ENCODE measurements at regions not wholly inside any gene's neighbourhood (a gene's known extent, or its start where the extent isn't known, plus 50 kb on each side); places are given as distances from the start of the nearest gene placed in this dataset.

DNA sequence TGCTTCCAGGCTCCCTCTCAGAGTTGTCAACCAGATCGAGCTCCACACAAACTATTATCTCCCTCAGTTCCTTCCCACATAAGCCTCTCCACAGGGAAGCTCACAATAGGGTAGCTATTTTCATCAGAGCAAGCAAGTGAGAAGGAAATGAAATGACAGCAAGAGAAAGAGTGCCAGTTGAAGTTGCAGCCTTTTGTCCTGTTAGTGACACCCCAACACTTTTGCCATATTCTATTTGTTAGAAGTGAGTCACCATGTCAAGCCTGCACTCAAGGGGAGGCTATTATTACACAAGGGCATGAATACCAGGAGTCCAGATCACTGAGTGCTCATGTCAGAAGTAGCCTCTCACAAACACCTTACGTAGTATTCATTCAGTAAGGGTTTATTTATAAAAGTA lies 266.3 kb upstream of the NOCT start:
- Mint-ChIP-seq H3K36me3 (ENCODE audit: insufficient read depth) (no peaks in the 10 kb centered on the region), H3K9me3 (ENCODE audit: low read depth) (peaks cover 26% of the 10 kb centered on the region), H3K4me3 (ENCODE audit: low read depth) (no peak overlapping the region), H3K27ac (no peak overlapping the region), H3K4me1 (ENCODE audit: low read depth) (no peaks in the 10 kb centered on the region), H3K27me3 (no peaks in the 10 kb centered on the region)
- TF ChIP-seq, protein P1, sequence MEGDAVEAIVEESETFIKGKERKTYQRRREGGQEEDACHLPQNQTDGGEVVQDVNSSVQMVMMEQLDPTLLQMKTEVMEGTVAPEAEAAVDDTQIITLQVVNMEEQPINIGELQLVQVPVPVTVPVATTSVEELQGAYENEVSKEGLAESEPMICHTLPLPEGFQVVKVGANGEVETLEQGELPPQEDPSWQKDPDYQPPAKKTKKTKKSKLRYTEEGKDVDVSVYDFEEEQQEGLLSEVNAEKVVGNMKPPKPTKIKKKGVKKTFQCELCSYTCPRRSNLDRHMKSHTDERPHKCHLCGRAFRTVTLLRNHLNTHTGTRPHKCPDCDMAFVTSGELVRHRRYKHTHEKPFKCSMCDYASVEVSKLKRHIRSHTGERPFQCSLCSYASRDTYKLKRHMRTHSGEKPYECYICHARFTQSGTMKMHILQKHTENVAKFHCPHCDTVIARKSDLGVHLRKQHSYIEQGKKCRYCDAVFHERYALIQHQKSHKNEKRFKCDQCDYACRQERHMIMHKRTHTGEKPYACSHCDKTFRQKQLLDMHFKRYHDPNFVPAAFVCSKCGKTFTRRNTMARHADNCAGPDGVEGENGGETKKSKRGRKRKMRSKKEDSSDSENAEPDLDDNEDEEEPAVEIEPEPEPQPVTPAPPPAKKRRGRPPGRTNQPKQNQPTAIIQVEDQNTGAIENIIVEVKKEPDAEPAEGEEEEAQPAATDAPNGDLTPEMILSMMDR (IDR thresholded peaks at IDR 0.05; ENCODE audit: unreplicated experiment): no peak
- DNase-seq (ENCODE audit: low spot score, unreplicated experiment): no peak

DNA sequence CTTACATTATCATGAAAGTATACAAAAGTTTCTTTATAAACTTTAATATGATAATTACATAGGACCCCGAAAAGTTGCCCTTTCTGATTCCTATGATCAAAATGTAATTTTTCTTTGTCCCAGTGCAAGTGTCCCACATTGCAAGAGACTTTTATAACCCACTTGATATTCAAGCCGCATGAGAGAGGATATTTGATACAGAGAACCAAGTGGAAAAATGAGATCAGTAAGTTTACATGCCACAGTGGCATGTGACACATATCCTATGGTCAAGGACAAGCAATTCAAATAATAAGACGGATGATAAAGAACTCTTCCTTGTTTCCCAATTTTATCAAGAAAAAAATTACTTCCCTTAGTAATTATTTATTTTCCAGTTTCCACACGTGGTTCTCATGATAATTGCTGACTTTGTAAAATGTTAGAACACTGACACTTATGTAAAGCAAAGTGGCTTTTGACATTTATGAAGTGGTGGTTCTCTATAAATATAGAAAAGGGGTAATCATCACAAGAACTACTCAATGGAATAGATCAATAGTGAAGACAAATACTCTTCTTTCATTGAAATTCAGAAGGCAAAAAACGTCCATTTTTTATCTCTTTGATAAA lies 273.7 kb upstream of the NOCT start:
- H3K36me3 Mint-ChIP-seq (ENCODE audit: insufficient read depth): no peaks in the 10 kb centered on the region
- TF ChIP-seq, protein P1 (IDR thresholded peaks at IDR 0.05; ENCODE audit: unreplicated experiment): no peak
- no peaks in the 10 kb centered on the region for H3K27me3 Mint-ChIP-seq
- no peak for DNase-seq (ENCODE audit: low spot score, unreplicated experiment)
- no peak overlapping the region for H3K4me3 Mint-ChIP-seq (ENCODE audit: low read depth)
- H3K9me3 Mint-ChIP-seq (ENCODE audit: low read depth): peaks cover 3% of the 10 kb centered on the region
- H3K4me1 Mint-ChIP-seq (ENCODE audit: low read depth): peaks cover 1% of the 10 kb centered on the region
- no peak overlapping the region for H3K27ac Mint-ChIP-seq

DNA sequence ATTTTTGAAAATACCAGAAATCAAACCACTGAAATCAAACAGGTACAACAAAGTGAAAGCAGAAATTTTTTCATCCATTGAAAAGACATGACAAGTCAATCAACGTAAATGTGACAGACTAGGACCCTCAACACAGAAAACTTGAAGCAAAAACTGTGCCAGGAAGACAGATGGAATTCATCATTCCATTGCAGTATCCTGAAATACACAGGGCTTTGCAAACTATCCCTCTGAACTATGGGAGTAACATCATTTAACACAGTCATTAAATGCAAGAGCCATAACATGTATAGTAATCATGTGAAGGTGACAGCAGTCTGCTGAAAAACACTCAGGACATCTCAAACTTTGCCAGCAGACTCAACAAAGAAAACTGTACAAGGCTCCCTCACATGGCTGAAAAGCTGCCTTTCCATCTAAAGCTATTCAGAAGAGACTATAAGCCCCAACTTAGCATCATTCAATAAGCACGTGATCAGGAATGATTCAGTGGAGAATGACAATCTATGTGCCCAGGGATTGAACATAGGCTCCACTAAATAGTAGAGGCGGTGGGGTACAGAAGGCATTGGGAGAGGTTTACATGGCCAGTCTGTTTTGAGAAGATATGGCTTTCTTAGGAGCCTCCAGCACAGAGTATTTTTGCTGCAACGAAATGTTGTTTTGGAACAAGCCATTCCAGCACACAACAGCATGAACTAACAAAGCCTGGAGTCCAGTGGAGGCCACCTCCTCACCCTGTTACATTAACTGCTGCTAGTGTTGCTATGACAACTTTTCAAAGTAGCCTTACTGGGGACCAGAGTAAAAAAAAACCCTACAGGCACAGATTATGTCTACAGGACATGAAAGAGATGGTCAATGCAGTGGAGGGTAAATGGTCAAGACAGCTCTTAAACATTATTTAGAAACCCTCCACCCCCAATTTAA lies 274.5 kb upstream of the NOCT start:
- Mint-ChIP-seq H3K36me3 (ENCODE audit: insufficient read depth) (no peaks in the 10 kb centered on the region), H3K27ac (no peak overlapping the region), H3K4me3 (ENCODE audit: low read depth) (no peak overlapping the region), H3K4me1 (ENCODE audit: low read depth) (peaks cover 4% of the 10 kb centered on the region), H3K27me3 (no peaks in the 10 kb centered on the region), H3K9me3 (ENCODE audit: low read depth) (peaks cover 3% of the 10 kb centered on the region)
- DNase-seq (ENCODE audit: low spot score, unreplicated experiment): no peak
- TF ChIP-seq, protein P1 (IDR thresholded peaks at IDR 0.05; ENCODE audit: unreplicated experiment): no peak

DNA sequence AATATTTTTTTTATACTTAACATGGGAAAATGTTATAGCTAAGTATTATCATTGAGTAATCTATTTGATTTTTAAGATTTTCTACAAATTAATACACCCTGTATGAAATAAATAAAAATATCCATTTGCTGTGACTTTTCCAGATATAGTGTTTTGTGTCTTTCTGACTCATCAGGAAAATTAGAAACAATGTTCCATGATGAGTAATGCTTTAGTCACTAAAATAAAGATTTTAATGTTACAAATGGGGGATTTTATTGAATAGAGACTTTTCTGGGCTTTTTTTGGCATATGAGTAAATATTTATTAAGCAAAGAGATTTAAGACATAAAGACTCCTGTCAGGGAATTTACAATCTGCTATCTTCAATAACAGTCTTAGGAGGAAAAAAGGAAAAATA lies 279.2 kb upstream of the NOCT start:
- TF ChIP-seq, protein P1 (IDR thresholded peaks at IDR 0.05; ENCODE audit: unreplicated experiment): no peak
- DNase-seq (ENCODE audit: low spot score, unreplicated experiment): no peak
- no peaks in the 10 kb centered on the region for H3K36me3 Mint-ChIP-seq (ENCODE audit: insufficient read depth)
- no peaks in the 10 kb centered on the region for H3K27me3 Mint-ChIP-seq
- no peak overlapping the region for H3K4me3 Mint-ChIP-seq (ENCODE audit: low read depth)
- no peak overlapping the region for H3K27ac Mint-ChIP-seq
- H3K9me3 Mint-ChIP-seq (ENCODE audit: low read depth): peaks cover 3% of the 10 kb centered on the region
- H3K4me1 Mint-ChIP-seq (ENCODE audit: low read depth): peaks cover 9% of the 10 kb centered on the region

DNA sequence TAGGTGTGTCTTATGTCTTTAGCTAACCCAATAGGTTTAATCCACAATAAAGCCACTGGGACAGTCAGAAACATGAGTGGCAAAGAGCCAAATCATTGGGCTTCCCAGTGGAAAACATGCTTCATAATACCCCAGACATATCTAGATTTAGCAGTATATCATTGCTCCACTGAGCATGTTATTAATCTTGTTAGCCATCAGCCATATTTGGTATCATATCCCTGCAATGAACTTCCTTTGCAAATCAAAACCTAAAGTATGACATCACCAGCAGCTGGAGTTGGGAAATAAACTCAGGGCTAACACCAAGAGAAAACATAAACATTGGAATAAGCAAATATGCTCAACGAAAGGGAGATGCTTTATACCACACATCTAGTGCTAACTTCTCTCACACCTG lies 280.8 kb upstream of the NOCT start:
- TF ChIP-seq, protein P1 (IDR thresholded peaks at IDR 0.05; ENCODE audit: unreplicated experiment): no peak
- H3K27ac Mint-ChIP-seq: no peak overlapping the region
- DNase-seq (ENCODE audit: low spot score, unreplicated experiment): no peak
- peaks cover 8% of the 10 kb centered on the region for H3K4me1 Mint-ChIP-seq (ENCODE audit: low read depth)
- no peak overlapping the region for H3K4me3 Mint-ChIP-seq (ENCODE audit: low read depth)
- peaks cover 3% of the 10 kb centered on the region for H3K9me3 Mint-ChIP-seq (ENCODE audit: low read depth)
- no peaks in the 10 kb centered on the region for H3K27me3 Mint-ChIP-seq
- no peaks in the 10 kb centered on the region for H3K36me3 Mint-ChIP-seq (ENCODE audit: insufficient read depth)

Measured in progenitor cell of endocrine pancreas (in vitro differentiated cells).